22Rv1 (cell line): ENCODE measurements at regions not wholly inside any gene's neighbourhood (a gene's known extent, or its start where the extent isn't known, plus 50 kb on each side); places are given as distances from the start of the nearest gene placed in this dataset.

ENCODE experiments used
- CTCF ChIP-seq: fragments of 450-650 bp; IDR thresholded peaks from 2 replicates; pipeline ENCODE4 v1.5.1; 2017; ENCODE audit warnings: mild to moderate bottlenecking
- ZFX ChIP-seq: fragments of 450-650 bp; IDR thresholded peaks from 2 replicates; pipeline ENCODE4 v1.6.1; 2017; ENCODE audit warnings: antibody characterized with exemption, borderline replicate concordance

GRCh38 chr10:8453587-8453986 is 399.1 kb downstream of the GATA3 start:
- no peak for TF ChIP-seq CTCF
- no peak for TF ChIP-seq ZFX
